Thyroid gland (tissue), 4 donors: ENCODE measurements at regions not wholly inside any gene's neighbourhood (a gene's known extent, or its start where the extent isn't known, plus 50 kb on each side); places are given as distances from the start of the nearest gene placed in this dataset.

ENCODE experiments used
- DNase-seq, 2 donors: peaks; one replicate each; pipeline ENCODE4 v3.0.0-alpha.2; 2019
- H3K27ac ChIP-seq, 3 donors: fragments of 200-600 bp; sonication (generic); 1 replicate in 2 of 3; 2 replicates in 1 of 3; pipeline ENCODE4 v1.5.1; 2016 to 2019; ENCODE audit warnings: mild to moderate bottlenecking in 1 of 3, moderate library complexity in 1 of 3
- H3K27me3 ChIP-seq: fragments of 200-600 bp; sonication (generic); one replicate; pipeline ENCODE4 v1.5.1; 2019
- H3K36me3 ChIP-seq, 2 donors: fragments of 200-600 bp; sonication (generic); one replicate each; pipeline ENCODE4 v1.5.1; 2016 to 2019
- H3K4me1 ChIP-seq, 2 donors: fragments of 200-600 bp; sonication (generic); one replicate each; pipeline ENCODE4 v1.5.1; 2017 to 2019
- H3K4me3 ChIP-seq, 3 donors: fragments of 200-600 bp; sonication (generic); replicated peaks in 1 of 3; 1 replicate in 2 of 3; 2 replicates in 1 of 3; pipeline ENCODE4 v1.5.1; 2016; ENCODE audit warnings: mild to moderate bottlenecking in 1 of 3
- H3K9me3 ChIP-seq: fragments of 200-600 bp; sonication (generic); one replicate; pipeline ENCODE4 v1.5.1; 2017
- POLR2A ChIP-seq, 2 donors: fragments of 450-650 bp; IDR thresholded peaks; one replicate each; pipeline ENCODE4 v1.6.1; 2017; ENCODE audit warnings: antibody characterized with exemption in 2 of 2, mild to moderate bottlenecking in 2 of 2, moderate library complexity in 1 of 2
- WGBS, 2 donors: methylation state at CpG; one replicate each; pipeline ENCODE4 v1.1.5; 2017; 5-methylcytosine and 5-hydroxymethylcytosine counted together
- intact Hi-C: fragments of 100-400 bp; cut with DNase I; formaldehyde crosslinking; loops from one replicate; pipeline ENCODE4 v1.15.1; 2023
- TF ChIP-seq, protein P1 (sequence below), 6 experiments: fragments of 200-600 bp in 3 of 6; fragments of 450-650 bp in 3 of 6; sonication (generic) in 3 of 6; IDR thresholded peaks; one replicate each; pipeline ENCODE4 v1.5.1; 2016 to 2019; ENCODE audit warnings: antibody characterized with exemption in 6 of 6, mild to moderate bottlenecking in 2 of 6, inconsistent platforms in 1 of 6, moderate library complexity in 1 of 6

- Histone ChIP-seq H3K27ac (no peak overlapping the region), H3K9me3 (no peaks in the 10 kb centered on the region), H3K4me1 (no peaks in the 10 kb centered on the region), H3K36me3 (no peaks in the 10 kb centered on the region), H3K4me3 (no peak overlapping the region), H3K27me3 (no peaks in the 10 kb centered on the region)
- WGBS, 2 donors, result 87 to 92% methylated on average over 4 of the region's 4 CpGs
- DNase-seq, result no peak
- no peak for TF ChIP-seq POLR2A (IDR thresholded peaks at IDR 0.05)
- TF ChIP-seq, protein P1, sequence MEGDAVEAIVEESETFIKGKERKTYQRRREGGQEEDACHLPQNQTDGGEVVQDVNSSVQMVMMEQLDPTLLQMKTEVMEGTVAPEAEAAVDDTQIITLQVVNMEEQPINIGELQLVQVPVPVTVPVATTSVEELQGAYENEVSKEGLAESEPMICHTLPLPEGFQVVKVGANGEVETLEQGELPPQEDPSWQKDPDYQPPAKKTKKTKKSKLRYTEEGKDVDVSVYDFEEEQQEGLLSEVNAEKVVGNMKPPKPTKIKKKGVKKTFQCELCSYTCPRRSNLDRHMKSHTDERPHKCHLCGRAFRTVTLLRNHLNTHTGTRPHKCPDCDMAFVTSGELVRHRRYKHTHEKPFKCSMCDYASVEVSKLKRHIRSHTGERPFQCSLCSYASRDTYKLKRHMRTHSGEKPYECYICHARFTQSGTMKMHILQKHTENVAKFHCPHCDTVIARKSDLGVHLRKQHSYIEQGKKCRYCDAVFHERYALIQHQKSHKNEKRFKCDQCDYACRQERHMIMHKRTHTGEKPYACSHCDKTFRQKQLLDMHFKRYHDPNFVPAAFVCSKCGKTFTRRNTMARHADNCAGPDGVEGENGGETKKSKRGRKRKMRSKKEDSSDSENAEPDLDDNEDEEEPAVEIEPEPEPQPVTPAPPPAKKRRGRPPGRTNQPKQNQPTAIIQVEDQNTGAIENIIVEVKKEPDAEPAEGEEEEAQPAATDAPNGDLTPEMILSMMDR (IDR thresholded peaks at IDR 0.05), result no peak
- intact Hi-C loops, result no loop called here
Measured at GRCh38 chr21:15257646-15258045, 192.8 kb upstream of the NRIP1 start.

DNA sequence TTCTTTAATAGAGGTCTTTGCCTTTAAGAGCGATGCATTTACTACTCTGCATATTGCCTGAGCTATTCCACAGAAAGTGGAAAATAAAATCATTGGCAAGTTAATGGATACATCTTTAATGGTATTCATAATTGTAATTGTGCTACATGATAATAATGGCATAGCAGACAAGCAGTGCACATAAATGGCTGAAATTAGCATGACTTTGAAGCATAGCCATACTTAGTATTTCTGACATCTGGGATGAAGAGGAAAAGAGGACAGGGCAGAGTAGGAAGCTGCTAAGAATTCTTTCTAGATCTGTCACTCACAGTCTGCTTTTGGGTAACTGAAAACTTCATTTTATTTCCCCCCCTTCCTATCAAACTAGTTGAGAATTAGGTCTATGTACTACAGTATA, 195.0 kb upstream of the NRIP1 start:
- DNase-seq, result no peak
- Histone ChIP-seq H3K4me3 (no peak overlapping the region), H3K9me3 (no peaks in the 10 kb centered on the region), H3K27ac (no peak overlapping the region), H3K27me3 (no peaks in the 10 kb centered on the region), H3K36me3 (no peaks in the 10 kb centered on the region), H3K4me1 (no peaks in the 10 kb centered on the region)
- WGBS, 2 donors, result 98 to 99% methylated on average over 1 of the region's 1 CpG
- intact Hi-C loops, result no loop called here
- TF ChIP-seq, protein P1 (IDR thresholded peaks at IDR 0.05), result no peak
- TF ChIP-seq POLR2A (IDR thresholded peaks at IDR 0.05), result no peak

DNA sequence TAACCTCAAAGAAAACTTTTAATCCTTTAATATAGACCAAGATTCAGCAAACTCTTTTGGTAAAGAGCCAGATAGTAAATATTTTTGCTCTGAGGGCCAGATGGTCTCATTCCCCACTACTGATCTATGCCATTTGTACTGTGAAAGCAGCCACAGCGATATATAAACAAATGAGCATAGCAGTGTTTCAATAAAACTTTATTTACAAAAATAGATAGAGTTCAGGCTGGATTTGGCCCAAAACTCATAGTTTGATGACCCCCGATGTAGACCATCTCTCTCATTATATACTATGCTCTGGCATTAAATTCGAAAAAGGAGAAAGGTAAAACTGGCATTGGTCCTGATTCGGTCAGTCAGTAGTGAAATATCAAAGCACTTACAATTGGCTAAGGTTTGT, 195.8 kb upstream of the NRIP1 start:
- no peak for TF ChIP-seq POLR2A (IDR thresholded peaks at IDR 0.05)
- TF ChIP-seq, protein P1 (IDR thresholded peaks at IDR 0.05), result no peak
- Histone ChIP-seq H3K4me1 (no peaks in the 10 kb centered on the region), H3K27me3 (no peaks in the 10 kb centered on the region), H3K27ac (no peak overlapping the region), H3K4me3 (no peak overlapping the region), H3K36me3 (no peaks in the 10 kb centered on the region), H3K9me3 (no peaks in the 10 kb centered on the region)
- intact Hi-C loops, result no loop called here
- no peak for DNase-seq
- WGBS, 2 donors, result 94 to 98% methylated on average over 4 of the region's 4 CpGs

GRCh38 chr21:15264084-15264665, 199.4 kb upstream of the NRIP1 start:
- DNase-seq, result no peak
- H3K4me3 ChIP-seq, result no peak overlapping the region
- TF ChIP-seq POLR2A (IDR thresholded peaks at IDR 0.05), result no peak
- TF ChIP-seq, protein P1 (IDR thresholded peaks at IDR 0.05), result no peak
- intact Hi-C loops, result no loop called here
- no peaks in the 10 kb centered on the region for H3K4me1 ChIP-seq
- WGBS, 2 donors, result 56 to 70% methylated on average over 2 of the region's 2 CpGs
- H3K27me3 ChIP-seq, result no peaks in the 10 kb centered on the region
- H3K36me3 ChIP-seq, result no peaks in the 10 kb centered on the region
- H3K27ac ChIP-seq, result no peak overlapping the region
- H3K9me3 ChIP-seq, result no peaks in the 10 kb centered on the region

- Histone ChIP-seq H3K36me3 (no peaks in the 10 kb centered on the region), H3K4me1 (no peaks in the 10 kb centered on the region), H3K27me3 (no peaks in the 10 kb centered on the region), H3K27ac (no peak overlapping the region), H3K4me3 (no peak overlapping the region), H3K9me3 (no peaks in the 10 kb centered on the region)
- no peak for DNase-seq
- WGBS, 2 donors, result 63 to 66% methylated on average over 4 of the region's 4 CpGs
- intact Hi-C loops, result no loop called here
- TF ChIP-seq POLR2A (IDR thresholded peaks at IDR 0.05), result no peak
- TF ChIP-seq, protein P1 (IDR thresholded peaks at IDR 0.05), result no peak
Measured at GRCh38 chr21:15272171-15272570, 207.4 kb upstream of the NRIP1 start.
